Smooth muscle cell (in vitro differentiated cells): ENCODE measurements at regions not wholly inside any gene's neighbourhood (a gene's known extent, or its start where the extent isn't known, plus 50 kb on each side); places are given as distances from the start of the nearest gene placed in this dataset.

Experiments
- DNase-seq: peaks from one replicate; lab custom pipeline; 2025; ENCODE audit not compliant: unreplicated experiment; lab: John Stamatoyannopoulos, UW
- H2AFZ ChIP-seq: fragments of 200-600 bp; sonication (generic); 2 replicates; pipeline ENCODE4 v1.6.0; 2016; ENCODE audit warnings: antibody characterized with exemption, low read depth, mild to moderate bottlenecking
- H3F3A ChIP-seq: fragments of 200-600 bp; sonication (generic); 2 replicates; pipeline ENCODE4 v1.6.0; 2017; ENCODE audit warnings: antibody characterized with exemption, low read depth
- H3K27ac ChIP-seq: fragments of 200-600 bp; sonication (generic); 2 replicates; pipeline ENCODE4 v1.5.1; 2016; ENCODE audit warnings: low read depth, mild to moderate bottlenecking
- H3K27me3 ChIP-seq: fragments of 200-600 bp; sonication (generic); 2 replicates; pipeline ENCODE4 v1.6.1; 2016; ENCODE audit warnings: low read depth, mild to moderate bottlenecking
- H3K36me3 ChIP-seq: fragments of 200-600 bp; sonication (generic); 2 replicates; pipeline ENCODE4 v1.5.1; 2016; ENCODE audit warnings: low read depth
- H3K4me1 ChIP-seq: fragments of 200-600 bp; sonication (generic); 2 replicates; pipeline ENCODE4 v1.5.1; 2016; ENCODE audit warnings: low read depth
- H3K4me2 ChIP-seq: fragments of 200-600 bp; sonication (generic); 2 replicates; pipeline ENCODE4 v1.6.0; 2016; ENCODE audit warnings: mild to moderate bottlenecking
- H3K4me3 ChIP-seq: fragments of 200-600 bp; sonication (generic); 2 replicates; pipeline ENCODE4 v1.5.1; 2016; ENCODE audit warnings: mild to moderate bottlenecking
- H3K79me2 ChIP-seq: fragments of 200-600 bp; sonication (generic); 2 replicates; pipeline ENCODE4 v1.6.0; 2016; ENCODE audit warnings: low read depth, mild to moderate bottlenecking
- H3K9ac ChIP-seq: fragments of 200-600 bp; sonication (generic); 2 replicates; pipeline ENCODE4 v1.6.0; 2016; ENCODE audit warnings: low read depth
- H3K9me3 ChIP-seq: fragments of 200-600 bp; sonication (generic); replicated peaks from 2 replicates; pipeline ENCODE4 v1.5.1; 2016; ENCODE audit warnings: low read depth
- H4K20me1 ChIP-seq: fragments of 200-600 bp; sonication (generic); 2 replicates; pipeline ENCODE4 v1.6.0; 2016; ENCODE audit warnings: low read depth
- WGBS: methylation state at CpG from one replicate; pipeline ENCODE4 v1.1.7; 2016; ENCODE audit warnings: low lambda C conversion rate; 5-methylcytosine and 5-hydroxymethylcytosine counted together
- TF ChIP-seq, protein P1 (sequence below): fragments of 200-600 bp; sonication (generic); IDR thresholded peaks from 2 replicates; pipeline ENCODE4 v1.5.1; 2017; ENCODE audit warnings: borderline replicate concordance, mild to moderate bottlenecking, antibody characterized with exemption; ENCODE audit not compliant: insufficient read depth, poor library complexity, severe bottlenecking

DNA sequence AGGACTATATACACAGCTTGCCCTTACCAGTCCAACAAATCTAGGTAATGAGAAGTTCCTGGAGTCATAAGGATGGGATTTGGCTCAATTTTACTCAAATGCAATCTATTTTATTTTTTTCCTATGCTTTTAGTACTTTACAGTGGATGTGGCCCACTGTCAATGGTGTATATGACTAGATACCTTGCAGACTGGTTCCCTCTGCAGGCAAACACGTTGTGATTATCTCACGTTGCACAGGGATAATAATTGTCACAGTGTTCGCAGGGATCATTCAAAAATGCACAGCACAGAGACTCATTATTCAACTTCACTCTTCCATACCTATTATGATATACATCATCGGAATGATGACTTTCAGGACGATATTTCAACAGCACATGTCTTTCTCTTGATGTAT is 359.7 kb downstream of the MBD2 start:
- Histone ChIP-seq H3K79me2 (no peaks in the 10 kb centered on the region), H3F3A (no peaks in the 10 kb centered on the region), H3K9ac (no peak overlapping the region), H3K27me3 (no peaks in the 10 kb centered on the region), H3K27ac (no peak overlapping the region), H4K20me1 (no peaks in the 10 kb centered on the region), H2AFZ (no peak overlapping the region), H3K4me3 (no peak overlapping the region), H3K4me1 (no peaks in the 10 kb centered on the region), H3K9me3 (no peaks in the 10 kb centered on the region), H3K36me3 (no peaks in the 10 kb centered on the region), H3K4me2 (no peak overlapping the region)
- TF ChIP-seq, protein P1, sequence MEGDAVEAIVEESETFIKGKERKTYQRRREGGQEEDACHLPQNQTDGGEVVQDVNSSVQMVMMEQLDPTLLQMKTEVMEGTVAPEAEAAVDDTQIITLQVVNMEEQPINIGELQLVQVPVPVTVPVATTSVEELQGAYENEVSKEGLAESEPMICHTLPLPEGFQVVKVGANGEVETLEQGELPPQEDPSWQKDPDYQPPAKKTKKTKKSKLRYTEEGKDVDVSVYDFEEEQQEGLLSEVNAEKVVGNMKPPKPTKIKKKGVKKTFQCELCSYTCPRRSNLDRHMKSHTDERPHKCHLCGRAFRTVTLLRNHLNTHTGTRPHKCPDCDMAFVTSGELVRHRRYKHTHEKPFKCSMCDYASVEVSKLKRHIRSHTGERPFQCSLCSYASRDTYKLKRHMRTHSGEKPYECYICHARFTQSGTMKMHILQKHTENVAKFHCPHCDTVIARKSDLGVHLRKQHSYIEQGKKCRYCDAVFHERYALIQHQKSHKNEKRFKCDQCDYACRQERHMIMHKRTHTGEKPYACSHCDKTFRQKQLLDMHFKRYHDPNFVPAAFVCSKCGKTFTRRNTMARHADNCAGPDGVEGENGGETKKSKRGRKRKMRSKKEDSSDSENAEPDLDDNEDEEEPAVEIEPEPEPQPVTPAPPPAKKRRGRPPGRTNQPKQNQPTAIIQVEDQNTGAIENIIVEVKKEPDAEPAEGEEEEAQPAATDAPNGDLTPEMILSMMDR = peak; percentile 20
- WGBS = 75% methylated on average over 5 of the region's 5 CpGs
- DNase-seq = no peak

DNA sequence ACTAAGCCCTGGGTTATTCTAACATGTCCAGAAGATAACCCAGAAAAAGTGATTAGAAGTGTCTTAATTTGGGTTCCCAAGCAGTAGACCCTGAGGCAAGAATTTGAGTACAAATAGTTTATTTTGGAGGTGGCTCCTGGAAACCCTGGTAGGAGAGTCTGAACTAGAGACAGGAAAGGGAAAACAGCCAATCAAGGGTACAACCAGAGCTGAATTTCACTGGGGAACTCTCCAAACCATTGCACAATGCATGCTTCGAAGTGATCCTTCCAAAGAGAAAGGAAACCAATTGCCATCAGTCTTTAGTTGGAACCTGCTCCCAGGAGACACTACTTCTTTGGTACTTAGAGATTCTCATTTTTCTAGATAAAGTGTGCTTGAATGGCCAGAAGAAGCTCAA is 361.5 kb downstream of the MBD2 start:
- H3K79me2 ChIP-seq = no peaks in the 10 kb centered on the region
- H3K4me2 ChIP-seq = no peak overlapping the region
- no peaks in the 10 kb centered on the region for H3K36me3 ChIP-seq
- no peaks in the 10 kb centered on the region for H4K20me1 ChIP-seq
- H3F3A ChIP-seq = no peaks in the 10 kb centered on the region
- H3K27ac ChIP-seq = no peak overlapping the region
- H3K27me3 ChIP-seq = no peaks in the 10 kb centered on the region
- no peaks in the 10 kb centered on the region for H3K9me3 ChIP-seq
- TF ChIP-seq, protein P1 = no peak
- no peak overlapping the region for H2AFZ ChIP-seq
- no peak overlapping the region for H3K9ac ChIP-seq
- DNase-seq = no peak
- H3K4me1 ChIP-seq = no peaks in the 10 kb centered on the region
- WGBS = 90% methylated on average over 1 of the region's 1 CpG
- no peak overlapping the region for H3K4me3 ChIP-seq

GRCh38 chr18:53861185-53861584 is 363.3 kb downstream of the MBD2 start:
- no peak for DNase-seq
- H3K4me1 ChIP-seq = no peaks in the 10 kb centered on the region
- TF ChIP-seq, protein P1 = no peak
- H3K9ac ChIP-seq = no peak overlapping the region
- no peaks in the 10 kb centered on the region for H3F3A ChIP-seq
- H3K9me3 ChIP-seq = no peaks in the 10 kb centered on the region
- H3K4me2 ChIP-seq = no peak overlapping the region
- WGBS = no CpG with 5 or more reads among the region's 1 CpG
- no peaks in the 10 kb centered on the region for H3K79me2 ChIP-seq
- H3K4me3 ChIP-seq = no peak overlapping the region
- H3K36me3 ChIP-seq = no peaks in the 10 kb centered on the region
- H3K27me3 ChIP-seq = no peaks in the 10 kb centered on the region
- H2AFZ ChIP-seq = no peak overlapping the region
- H3K27ac ChIP-seq = no peak overlapping the region
- no peaks in the 10 kb centered on the region for H4K20me1 ChIP-seq

GRCh38 chr18:53859764-53860163 is 364.7 kb downstream of the MBD2 start:
- Histone ChIP-seq H3K9me3 (no peaks in the 10 kb centered on the region), H3F3A (no peaks in the 10 kb centered on the region), H3K9ac (no peak overlapping the region), H3K27me3 (no peaks in the 10 kb centered on the region), H3K4me3 (no peak overlapping the region), H3K4me1 (no peaks in the 10 kb centered on the region), H3K36me3 (no peaks in the 10 kb centered on the region), H3K4me2 (no peak overlapping the region), H4K20me1 (no peaks in the 10 kb centered on the region), H3K79me2 (no peaks in the 10 kb centered on the region), H2AFZ (no peak overlapping the region), H3K27ac (no peak overlapping the region)
- WGBS = 100% methylated on average over 1 of the region's 1 CpG
- TF ChIP-seq, protein P1 = no peak
- DNase-seq = no peak
